ENCODE measurements at regions not wholly inside any gene's neighbourhood (a gene's known extent, or its start where the extent isn't known, plus 50 kb on each side); places are given as distances from the start of the nearest gene placed in this dataset.
"Not testable (repeated sequence)": the region's sequence is repeated elsewhere in the genome, so short reads cannot be mapped to it uniquely, and the experiment has no call there.

DNA sequence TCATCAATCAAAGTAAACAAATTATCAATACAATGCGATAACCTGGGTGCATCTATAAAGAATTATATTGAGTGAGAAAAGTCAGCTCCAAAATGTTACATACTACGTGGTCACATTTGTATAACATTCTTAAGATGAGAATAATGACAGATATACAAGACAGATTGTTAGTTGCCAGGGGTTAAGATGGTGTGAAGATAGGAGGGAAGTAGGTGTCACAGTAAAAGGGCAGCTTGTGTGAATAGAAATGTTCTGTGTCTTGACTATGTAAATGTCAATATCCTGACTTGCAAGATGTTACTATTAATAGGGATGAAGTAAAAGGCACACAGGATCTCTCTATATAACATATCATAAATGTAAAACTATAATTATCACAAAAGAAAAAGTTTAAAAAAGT is 611.2 kb upstream of the SPRY2 start:
- DNase-seq (ENCODE audit: low spot score): no peak

DNA sequence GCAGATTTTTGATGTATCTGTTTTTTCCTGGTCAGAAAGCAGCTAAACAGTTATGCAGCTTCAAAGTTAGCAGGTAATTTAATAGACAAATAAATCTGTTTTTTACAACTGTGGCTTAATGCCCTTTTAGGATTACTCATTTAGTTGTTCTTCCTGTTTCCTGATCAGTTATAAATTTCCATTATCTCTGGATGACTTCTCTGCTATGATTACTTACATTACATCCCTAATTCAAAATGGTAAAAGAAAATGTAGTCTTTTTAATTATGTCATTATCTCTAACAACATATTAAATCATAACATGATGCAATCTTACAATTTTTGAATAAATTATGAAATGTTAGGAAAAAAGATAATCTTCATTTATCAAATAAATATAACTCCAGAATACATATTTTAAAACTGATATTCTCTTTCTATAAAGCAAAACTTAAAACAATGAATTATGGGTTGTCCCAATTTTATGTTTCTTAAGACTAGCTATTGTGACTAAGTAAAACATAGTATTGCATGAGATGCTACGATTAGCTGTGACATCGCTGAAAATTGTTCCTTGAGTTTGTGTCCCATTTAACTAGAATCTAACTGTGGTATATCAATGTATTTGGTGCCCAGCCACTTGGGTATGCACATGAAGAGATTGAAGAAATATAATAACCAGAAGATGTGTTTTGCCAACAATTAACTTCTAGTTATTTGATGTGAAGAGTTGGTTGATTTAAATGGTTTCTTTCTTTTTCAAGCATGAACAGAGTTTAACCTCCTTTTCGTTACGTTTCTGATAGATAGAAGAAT is 605.3 kb upstream of the SPRY2 start:
- no peak for DNase-seq (ENCODE audit: low spot score)

DNA sequence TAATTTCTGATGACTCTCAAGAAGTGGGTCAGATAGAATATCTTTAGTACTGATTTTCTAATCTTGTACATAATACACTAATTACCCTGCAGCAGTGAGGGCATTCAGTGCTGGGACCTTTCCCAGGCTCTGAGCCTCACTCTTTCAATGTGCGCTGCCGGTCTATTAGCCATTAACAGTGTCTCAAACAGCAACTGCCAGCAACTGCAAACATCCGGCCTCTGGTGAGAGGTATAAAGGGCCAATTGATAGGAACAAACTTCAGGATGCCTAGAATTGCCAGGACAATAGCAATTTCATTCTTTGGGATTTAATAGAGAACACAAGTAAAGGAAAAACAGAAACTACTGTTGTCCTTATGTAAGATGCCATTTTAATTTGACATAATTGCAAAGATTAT is 604.4 kb upstream of the SPRY2 start:
- DNase-seq (ENCODE audit: low spot score): no peak

DNA sequence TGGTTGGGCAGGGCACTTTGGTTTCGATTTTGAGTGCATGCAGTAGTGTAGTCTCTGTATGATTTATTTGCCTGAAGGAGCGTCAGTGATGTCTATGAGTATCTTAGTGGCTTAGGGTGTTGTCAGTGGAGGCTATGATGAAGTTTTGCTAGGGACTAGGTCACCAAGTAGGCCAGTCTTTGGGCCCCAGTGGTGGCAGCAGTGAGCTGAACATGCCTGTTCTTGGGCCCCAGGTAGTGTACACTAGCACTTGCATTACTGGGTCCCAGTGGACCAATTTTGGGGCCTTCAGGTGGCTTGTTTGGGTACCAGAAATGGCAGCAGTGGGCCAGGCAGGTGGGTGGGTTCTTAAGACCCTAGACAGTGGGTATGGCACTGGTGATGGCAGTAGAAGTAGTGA is 598.7 kb upstream of the SPRY2 start:
- DNase-seq (ENCODE audit: low spot score): no peak

DNA sequence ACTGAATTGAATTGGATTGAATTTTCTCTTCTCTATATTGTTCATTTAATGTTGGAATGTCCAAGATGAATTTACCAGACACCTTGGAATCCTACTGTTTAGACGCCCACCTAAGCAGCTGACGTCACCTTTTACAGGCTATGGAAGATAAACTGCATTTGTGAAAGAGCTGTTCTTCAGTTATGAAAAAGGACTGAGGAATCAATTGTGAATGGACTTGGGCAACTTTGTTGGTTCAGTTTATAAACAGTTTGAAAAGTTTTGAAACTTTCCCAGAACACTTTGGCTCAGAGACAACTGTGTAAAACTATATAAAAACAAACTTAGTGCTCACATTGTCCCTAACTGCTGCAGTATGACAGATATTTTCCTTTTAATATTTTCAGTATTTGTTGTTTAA is 590.8 kb upstream of the SPRY2 start:
- no peak for DNase-seq (ENCODE audit: low spot score)

DNA sequence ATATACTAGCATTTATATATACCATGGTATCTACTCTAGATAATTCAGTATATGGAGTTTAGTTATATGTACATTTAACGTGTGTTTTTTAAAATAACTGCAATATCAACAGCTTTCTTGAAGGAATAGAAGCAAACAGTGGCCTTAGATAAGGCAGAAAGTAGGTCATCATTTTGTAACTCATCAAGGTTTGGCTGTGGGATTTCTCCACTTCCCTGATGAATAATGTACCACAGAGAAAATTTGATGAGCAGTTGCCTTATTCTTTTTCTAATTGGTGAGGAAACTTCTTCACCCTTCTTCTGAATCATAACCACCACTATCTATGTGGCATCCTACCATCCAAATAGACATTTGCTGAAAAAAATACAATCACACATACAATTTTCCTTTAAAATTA is 590.2 kb upstream of the SPRY2 start:
- no peak for DNase-seq (ENCODE audit: low spot score)

DNA sequence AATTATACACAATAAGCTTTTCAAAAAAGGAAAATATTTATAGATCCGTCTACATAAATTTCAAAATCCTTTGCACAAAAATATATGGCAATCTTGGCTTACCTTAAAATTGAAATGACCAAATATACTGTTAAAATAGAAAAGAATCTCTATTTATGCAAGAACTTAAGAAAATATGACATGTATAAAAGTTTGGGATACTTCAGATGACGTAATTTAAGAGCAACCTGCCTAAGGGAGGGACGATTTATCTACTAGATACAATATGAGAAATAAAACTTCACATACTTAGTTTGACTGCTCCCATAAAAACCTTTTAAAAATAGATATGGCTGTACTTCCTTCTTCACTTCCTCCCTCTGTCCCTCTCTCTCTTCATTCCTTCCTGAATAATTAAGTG is 587.3 kb upstream of the SPRY2 start:
- no peak for DNase-seq (ENCODE audit: low spot score)

DNA sequence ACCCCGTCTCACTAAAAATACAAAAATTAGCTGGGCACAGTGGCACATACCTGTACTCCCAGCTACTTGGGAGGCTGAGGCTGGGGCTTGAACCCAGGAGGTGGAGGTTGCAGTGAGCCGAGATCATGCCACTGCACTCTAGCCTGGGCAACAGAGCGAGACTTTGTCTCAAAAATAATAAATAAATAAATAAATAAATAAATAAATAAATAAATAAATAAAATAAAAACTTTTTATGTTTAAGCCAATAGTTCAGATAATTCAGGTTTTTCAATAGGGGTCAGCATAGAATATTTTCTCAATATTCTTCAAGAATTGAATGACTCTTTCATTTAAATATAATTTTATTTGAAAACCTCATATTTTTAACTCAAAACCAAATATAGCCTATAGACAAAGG is 585.1 kb upstream of the SPRY2 start:
- not testable (repeated sequence) for DNase-seq (ENCODE audit: low spot score)

DNA sequence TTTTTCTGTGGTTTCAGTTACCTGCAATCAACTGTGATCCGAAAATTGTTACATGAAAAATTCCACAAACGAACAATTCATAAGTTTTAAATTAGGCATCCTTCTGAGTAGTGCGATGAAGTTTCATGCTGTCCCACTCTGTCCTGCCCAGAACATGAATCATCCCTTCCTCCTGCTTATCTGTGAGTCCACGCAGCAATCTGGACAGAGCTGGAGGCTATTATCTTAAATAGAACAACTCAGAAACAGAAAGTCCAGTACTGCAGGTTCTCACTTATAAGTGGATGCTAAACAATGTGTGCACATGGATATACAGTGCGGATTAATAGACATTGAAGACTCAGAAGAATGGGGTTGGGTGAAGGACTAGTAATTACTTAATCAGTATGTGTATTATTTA is 583.7 kb upstream of the SPRY2 start:
- no peak for DNase-seq (ENCODE audit: low spot score)

DNA sequence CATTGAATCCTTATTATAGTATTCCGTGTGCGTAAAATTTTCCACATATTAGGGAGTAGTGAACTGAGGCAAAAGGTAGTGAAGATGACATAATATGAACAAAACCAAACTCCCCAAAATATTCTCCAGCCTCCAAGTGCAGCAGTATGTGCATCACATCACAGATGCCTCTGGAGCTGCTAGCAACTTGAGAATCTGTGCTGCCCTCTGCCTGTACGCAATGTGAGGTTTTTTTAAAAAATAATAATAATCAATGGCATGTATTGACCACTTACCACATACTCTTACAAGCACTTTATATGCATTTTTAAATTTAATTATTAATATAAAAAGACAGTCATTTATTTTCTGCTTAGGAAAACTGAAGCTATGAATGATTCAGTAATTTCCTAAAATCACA is 583.0 kb upstream of the SPRY2 start:
- DNase-seq (ENCODE audit: low spot score): no peak

DNA sequence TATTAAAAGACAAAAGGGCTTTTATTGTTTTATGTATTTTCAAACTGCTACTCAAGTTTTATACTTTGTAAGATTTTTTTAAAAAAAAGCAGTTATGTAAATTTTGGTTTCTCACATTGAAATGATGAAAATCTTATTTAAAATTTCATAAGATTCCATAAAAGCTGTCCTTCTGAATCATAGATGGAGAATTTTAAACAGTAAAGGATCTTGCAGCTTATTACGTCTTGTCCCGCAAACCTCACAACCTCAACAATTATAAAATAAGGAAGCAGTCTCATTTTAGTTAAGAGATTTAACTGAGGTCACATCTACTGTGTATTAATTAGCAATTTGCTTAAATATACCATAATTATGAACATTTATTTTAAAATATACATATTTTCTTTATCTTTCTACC is 581.0 kb upstream of the SPRY2 start:
- DNase-seq (ENCODE audit: low spot score): no peak

DNA sequence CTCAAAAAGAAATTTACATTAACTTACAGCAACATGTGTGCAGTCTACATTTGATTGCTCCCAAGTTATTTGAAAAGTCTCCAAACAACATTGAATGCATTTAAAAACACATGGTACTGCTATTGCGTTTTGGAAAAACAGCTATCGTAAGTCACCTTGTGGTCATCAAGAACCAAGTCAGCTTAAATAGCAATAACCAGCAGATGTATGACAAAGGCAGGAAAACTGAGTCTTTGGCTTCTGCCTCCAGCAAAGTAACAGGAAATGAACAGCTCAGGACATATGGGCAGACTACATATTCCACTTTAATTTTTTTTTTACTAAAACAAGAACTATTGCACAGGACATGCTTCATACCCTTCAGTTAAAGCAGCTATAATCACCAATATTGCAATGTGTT is 580.6 kb upstream of the SPRY2 start:
- no peak for DNase-seq (ENCODE audit: low spot score)

DNA sequence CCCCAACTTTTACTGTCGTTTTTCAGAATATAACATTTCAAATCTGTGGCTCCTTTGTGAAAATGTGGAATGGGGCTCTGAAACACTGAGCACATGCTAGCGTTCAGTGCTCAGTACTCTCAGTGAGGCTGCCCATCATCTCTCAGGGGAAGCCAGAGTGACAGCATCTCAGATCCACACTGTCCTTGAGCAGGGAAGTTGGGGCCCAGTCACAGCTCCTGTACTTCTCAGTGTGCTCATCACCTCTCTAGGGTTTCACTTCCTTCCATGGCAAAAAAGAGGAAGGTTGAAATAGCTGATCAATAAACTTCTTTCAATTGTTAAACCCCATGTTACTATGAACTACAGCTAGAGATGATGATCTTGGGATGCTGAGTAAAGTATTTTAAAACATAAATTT is 565.9 kb upstream of the SPRY2 start:
- no peak for DNase-seq (ENCODE audit: low spot score)

DNA sequence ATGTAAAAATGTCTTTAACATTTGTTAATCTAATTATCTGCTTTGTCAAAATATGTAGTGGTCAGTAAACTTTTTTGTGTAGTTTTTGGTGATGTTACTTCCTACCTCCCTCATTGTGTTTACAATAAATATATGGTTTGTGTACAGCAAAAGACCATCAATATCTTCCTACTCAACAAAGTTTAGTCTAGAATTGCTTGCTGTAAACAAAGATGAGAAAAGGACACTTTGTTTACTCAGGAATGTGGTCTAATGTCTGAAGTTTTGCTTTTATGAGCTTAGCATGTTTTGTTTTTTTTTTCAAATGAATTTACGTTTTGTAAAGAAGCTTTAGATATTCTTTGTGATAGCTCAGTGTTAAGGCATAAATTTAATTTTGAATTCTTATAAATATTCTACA is 563.5 kb upstream of the SPRY2 start:
- DNase-seq (ENCODE audit: low spot score): no peak

DNA sequence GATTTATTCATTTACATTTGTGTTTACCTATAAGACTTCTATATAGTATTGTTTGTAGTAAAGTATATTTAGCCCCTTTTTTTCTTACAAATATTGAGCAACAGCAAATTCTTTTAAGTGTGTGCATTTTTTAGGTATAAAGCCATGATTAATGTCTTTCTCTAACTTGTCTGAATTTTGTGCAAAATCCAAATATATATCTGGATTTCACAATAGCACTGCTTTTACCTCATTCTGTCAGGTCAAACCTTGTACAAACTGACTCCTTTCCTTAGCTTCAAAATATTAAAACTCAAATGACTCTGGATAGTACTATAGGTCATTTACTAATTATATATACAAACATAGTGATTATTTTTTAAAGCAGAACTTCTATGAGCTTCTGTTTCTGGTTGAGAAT is 563.0 kb upstream of the SPRY2 start:
- no peak for DNase-seq (ENCODE audit: low spot score)

DNA sequence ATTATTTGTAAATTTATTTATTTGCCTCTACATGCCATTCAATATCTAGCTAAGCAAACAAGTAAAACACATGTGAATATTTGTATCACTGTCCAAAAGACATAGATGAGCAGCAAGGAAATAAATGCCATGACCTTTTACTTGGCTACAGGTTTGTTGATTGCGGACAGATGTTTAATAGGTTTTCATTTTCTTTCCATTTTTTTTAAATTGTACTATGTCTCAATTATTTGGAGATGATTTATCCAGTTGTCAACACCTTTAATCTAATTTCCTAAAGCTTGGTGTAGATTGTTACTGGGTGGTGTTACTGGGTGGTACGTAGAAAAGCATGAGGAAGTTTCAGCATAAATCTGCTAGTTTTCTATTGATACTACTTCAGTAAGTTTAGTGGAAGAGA is 560.6 kb upstream of the SPRY2 start:
- DNase-seq (ENCODE audit: low spot score): no peak

DNA sequence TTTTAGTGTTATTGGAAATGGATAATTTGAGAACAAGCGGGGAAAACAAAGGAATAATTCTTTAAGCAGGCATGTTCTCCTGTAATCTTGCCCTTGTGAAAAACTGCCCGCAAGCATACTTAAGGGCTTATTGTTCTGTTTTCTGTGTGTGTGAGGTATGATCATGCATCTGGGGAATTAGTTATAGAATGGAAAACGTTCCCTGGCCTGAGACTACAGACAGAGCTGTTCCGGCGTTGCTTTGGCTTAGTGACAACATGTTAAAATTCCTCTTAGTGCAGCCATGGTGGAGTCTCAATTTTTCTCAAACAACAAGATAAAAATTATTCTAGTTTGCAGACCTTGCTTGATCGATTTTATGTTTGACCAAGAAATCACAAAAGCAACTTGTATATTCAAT is 560.2 kb upstream of the SPRY2 start:
- no peak for DNase-seq (ENCODE audit: low spot score)

DNA sequence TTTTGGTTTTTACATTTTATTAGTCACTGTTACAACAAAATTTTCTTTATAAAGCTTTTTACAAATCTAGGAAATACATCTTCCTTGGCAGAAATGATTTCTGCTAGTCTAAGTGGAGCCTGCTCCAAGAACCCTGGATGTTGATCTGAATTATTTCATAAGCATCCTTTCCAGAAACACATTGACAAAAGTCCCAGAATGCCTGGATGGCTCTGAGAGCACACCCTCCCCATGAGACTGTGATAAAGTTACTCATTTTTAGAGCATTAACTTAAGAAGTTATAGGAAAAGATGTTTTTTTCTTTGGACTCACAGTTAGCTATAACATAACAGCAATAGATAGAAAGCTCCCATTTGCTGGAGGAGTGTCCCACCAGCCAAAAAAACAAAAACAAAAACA is 559.6 kb upstream of the SPRY2 start:
- no peak for DNase-seq (ENCODE audit: low spot score)

DNA sequence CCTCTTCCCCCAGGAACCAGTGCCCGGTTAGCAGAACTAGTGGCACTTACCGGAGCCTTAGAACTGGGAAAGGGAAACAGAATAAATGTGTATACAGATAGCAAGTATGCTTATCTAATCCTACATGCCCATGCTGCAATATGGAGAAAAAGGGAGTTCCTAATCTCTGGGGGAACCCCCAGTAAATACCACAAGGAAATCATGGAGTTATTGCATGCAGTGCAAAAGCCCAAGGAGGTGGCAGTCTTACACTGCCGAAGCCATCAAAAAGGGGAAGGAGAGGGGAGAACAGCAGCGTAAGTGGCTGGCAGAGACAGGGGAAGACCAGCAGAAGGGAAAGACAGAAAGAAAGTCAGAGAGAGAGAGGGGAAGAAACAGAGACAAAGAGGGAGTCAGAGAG is 556.7 kb upstream of the SPRY2 start:
- not testable (repeated sequence) for DNase-seq (ENCODE audit: low spot score)

DNA sequence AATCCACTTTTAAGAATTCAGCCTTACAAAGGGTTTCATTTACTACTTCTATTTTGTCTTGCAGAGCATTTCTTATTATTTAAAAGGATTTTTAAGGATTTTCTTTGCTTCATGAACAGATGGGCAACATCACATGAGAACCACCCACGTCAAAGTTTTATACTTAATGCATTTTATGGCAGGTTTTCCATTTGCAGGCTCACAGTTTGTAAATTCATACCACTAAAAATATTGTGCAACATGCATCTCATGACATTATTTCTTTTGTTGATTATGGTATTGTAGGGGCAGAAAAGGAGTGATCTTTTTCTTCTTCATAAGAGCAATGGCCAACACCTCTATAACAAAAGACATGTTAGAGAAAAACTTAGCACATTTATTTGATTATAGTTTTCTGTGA is 554.0 kb upstream of the SPRY2 start:
- no peak for DNase-seq (ENCODE audit: low spot score)

DNA sequence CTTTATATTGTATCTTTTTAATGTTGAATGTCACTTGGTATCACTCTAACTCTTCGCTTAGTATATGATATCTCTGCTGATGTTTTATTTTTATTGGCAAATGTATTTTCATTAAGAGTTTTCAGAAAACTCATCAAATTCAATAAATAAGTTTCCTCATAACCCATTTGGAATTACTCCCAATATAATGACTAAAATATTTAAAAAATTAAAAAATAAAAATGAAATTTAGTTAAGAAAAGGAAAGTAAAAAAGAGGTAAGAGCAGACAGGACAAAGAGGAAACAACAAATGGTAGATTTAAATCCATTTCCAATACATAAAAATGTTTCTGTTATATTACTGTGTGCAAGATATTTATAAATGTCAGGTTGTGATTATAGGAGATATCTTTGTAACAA is 548.9 kb upstream of the SPRY2 start:
- no peak for DNase-seq (ENCODE audit: low spot score)

DNA sequence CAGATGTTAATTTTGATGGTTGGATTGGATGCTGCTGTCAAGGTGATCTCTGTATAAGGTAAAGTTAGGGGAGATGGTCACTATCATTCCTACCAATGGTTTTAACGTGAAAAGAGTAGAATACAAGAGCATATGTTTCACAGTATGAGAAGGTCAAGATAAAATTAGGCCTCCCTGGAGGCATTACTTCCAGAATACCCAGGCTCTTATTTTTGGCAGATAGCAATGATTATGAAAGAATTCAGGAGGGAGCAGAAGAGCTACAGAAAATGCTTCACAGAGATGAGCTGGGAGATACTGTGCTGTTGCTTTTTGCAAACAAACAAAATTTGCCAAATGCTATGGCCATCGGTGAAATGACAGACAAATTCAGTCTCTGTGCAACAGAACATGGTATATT is 547.5 kb upstream of the SPRY2 start:
- no peak for DNase-seq (ENCODE audit: low spot score)

DNA sequence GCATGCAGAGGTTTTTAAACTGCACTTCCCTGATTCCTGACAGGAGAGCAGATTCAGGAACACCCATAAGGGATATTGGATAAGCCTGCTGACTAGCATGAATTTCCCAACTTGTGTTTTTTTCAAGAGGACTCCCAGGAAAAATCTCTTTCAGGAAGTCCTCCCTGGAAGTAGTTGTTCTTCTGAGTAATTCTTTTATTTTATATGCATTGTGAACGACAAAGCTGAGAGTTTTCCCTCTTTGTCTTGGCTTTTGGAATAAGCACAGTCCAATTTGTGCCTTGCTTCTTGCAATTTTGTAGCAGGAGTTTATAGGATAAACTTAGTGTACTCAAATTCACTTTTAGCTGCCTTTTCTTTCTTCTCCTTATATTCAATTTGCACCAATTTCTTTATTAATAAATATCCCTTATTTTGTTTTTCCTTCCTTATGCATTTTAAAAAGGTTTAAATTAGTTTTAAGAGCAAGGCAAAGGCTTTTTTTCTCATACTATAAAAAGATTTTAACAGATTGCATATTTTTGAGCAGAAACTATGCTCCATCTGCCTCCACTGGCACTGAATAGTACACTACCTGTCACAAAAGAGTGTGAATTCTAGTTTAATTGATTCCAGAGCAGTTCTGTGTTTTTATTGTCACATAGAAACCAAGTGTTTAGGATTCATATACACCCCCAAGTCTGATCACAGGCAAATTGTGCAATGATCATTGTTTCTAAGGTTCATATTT is 543.3 kb upstream of the SPRY2 start:
- DNase-seq (ENCODE audit: low spot score): no peak

DNA sequence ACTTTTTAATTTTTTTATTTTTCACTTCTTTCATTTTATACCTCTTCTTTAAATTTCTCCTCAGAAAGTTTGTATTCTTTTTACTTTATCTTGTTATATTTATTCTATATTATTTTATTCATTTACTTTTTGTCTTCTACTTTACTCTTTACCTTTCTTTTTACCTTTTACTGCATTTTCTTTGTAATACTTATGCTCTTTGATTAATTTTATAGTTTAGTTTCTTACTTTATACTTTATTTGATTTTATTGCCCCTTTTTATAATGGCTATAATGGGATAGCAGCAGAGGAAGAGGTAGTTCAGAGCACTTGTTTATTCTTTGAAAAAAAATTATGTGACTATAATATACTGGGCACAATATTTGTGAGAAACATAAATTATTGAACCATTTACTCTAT is 542.6 kb upstream of the SPRY2 start:
- no peak for DNase-seq (ENCODE audit: low spot score)
